GM23338 (cell line): ENCODE measurements at regions not wholly inside any gene's neighbourhood (a gene's known extent, or its start where the extent isn't known, plus 50 kb on each side); places are given as distances from the start of the nearest gene placed in this dataset.

Experiments
- ATAC-seq: fragments of 200-7000 bp; cut with Tn5 transposase; 3 replicates; pipeline ENCODE4 v1.9.1; 2020
- DNase-seq: peaks from one replicate; pipeline ENCODE4 v3.0.0-alpha.2; 2015; ENCODE audit warnings: low spot score
- H2AFZ ChIP-seq: fragments of 200-600 bp; sonication (generic); 2 replicates; pipeline ENCODE4 v1.8.0; 2016; ENCODE audit warnings: antibody characterized with exemption, mild to moderate bottlenecking, moderate library complexity
- H3F3A ChIP-seq: fragments of 200-600 bp; sonication (generic); replicated peaks from 2 replicates; pipeline ENCODE4 v1.8.0; 2017; ENCODE audit warnings: antibody characterized with exemption, mixed run types, low read depth
- H3K27ac ChIP-seq: fragments of 200-600 bp; sonication (generic); 2 replicates; pipeline ENCODE4 v1.6.1; 2016; ENCODE audit warnings: low read depth
- H3K27me3 ChIP-seq: fragments of 200-600 bp; sonication (generic); 2 replicates; pipeline ENCODE4 v1.8.0; 2016; ENCODE audit warnings: mild to moderate bottlenecking, mixed run types, moderate library complexity; ENCODE audit not compliant: insufficient read depth
- H3K36me3 ChIP-seq: fragments of 200-600 bp; sonication (generic); 2 replicates; pipeline ENCODE4 v1.8.0; 2016; ENCODE audit warnings: mild to moderate bottlenecking; ENCODE audit not compliant: insufficient read depth
- H3K4me1 ChIP-seq: fragments of 200-600 bp; sonication (generic); 2 replicates; pipeline ENCODE4 v1.8.0; 2016; ENCODE audit warnings: mild to moderate bottlenecking, moderate library complexity; ENCODE audit not compliant: insufficient read depth
- H3K4me2 ChIP-seq: fragments of 200-600 bp; sonication (generic); 2 replicates; pipeline ENCODE4 v1.7.1; 2017; ENCODE audit warnings: mixed run types
- H3K4me3 ChIP-seq: fragments of 200-600 bp; sonication (generic); 2 replicates; pipeline ENCODE4 v1.6.1; 2016; ENCODE audit warnings: mixed run types
- H3K79me2 ChIP-seq: fragments of 200-600 bp; sonication (generic); replicated peaks from 2 replicates; pipeline ENCODE4 v1.8.0; 2017; ENCODE audit warnings: mild to moderate bottlenecking; ENCODE audit not compliant: insufficient read depth
- H3K9me2 ChIP-seq: fragments of 200-600 bp; sonication (generic); 2 replicates; pipeline ENCODE4 v1.8.0; 2017; ENCODE audit not compliant: insufficient read depth
- H4K20me1 ChIP-seq: fragments of 200-600 bp; sonication (generic); replicated peaks from 2 replicates; pipeline ENCODE4 v1.8.0; 2017; ENCODE audit warnings: mild to moderate bottlenecking; ENCODE audit not compliant: insufficient read depth
- H3K27ac Mint-ChIP-seq: 2 replicates; pipeline ENCODE4 v1.8.0; 2020; ENCODE audit warnings: inconsistent platforms, mild to moderate bottlenecking, moderate library complexity, mixed read lengths
- H3K27me3 Mint-ChIP-seq: 3 replicates; pipeline ENCODE4 v1.8.0; 2022; ENCODE audit warnings: low read depth, mild to moderate bottlenecking, moderate library complexity, mixed read lengths, inconsistent platforms; ENCODE audit not compliant: insufficient read depth, poor library complexity
- H3K36me3 Mint-ChIP-seq: 3 replicates; pipeline ENCODE4 v1.8.0; 2021; ENCODE audit warnings: low read depth, mild to moderate bottlenecking, inconsistent platforms, moderate library complexity, mixed read lengths
- H3K4me1 Mint-ChIP-seq: 3 replicates; pipeline ENCODE4 v1.8.0; 2020; ENCODE audit warnings: mild to moderate bottlenecking, inconsistent platforms, mixed read lengths
- H3K4me3 Mint-ChIP-seq: 3 replicates; pipeline ENCODE4 v1.8.0; 2021; ENCODE audit warnings: moderate library complexity, mild to moderate bottlenecking, inconsistent platforms, mixed read lengths
- H3K9me3 Mint-ChIP-seq: 3 replicates; pipeline ENCODE4 v1.8.0; 2020; ENCODE audit warnings: moderate library complexity, mild to moderate bottlenecking, inconsistent platforms, mixed read lengths
- ETS1 ChIP-seq: IDR thresholded peaks from 2 replicates; pipeline ENCODE4 v1.6.1; 2016; ENCODE audit warnings: antibody characterized with exemption
- EZH2 ChIP-seq: fragments of 200-600 bp; sonication (generic); IDR thresholded peaks from one replicate; pipeline ENCODE4 v1.8.0; 2017; ENCODE audit warnings: antibody characterized with exemption, mild to moderate bottlenecking, low read depth; ENCODE audit not compliant: unreplicated experiment
- JUNB ChIP-seq: IDR thresholded peaks from one replicate; pipeline ENCODE4 v1.6.1; 2016; ENCODE audit warnings: antibody characterized with exemption; ENCODE audit not compliant: unreplicated experiment
- NANOG ChIP-seq: IDR thresholded peaks from 2 replicates; pipeline ENCODE4 v1.6.1; 2016; ENCODE audit warnings: antibody characterized with exemption, borderline replicate concordance
- STAT1 ChIP-seq: IDR thresholded peaks from one replicate; pipeline ENCODE4 v1.6.1; 2016; ENCODE audit warnings: antibody characterized with exemption; ENCODE audit not compliant: unreplicated experiment
- ZNF114 ChIP-seq: fragments of 250-450 bp; sonication (Bioruptor Pico); IDR thresholded peaks from 2 replicates; pipeline ENCODE4 v1.5.0; 2020; ENCODE audit warnings: mild to moderate bottlenecking, moderate library complexity
- ZNF331 ChIP-seq: fragments of 250-450 bp; sonication (Bioruptor Pico); IDR thresholded peaks from 2 replicates; pipeline ENCODE4 v1.5.0; 2020; ENCODE audit warnings: low read depth, mild to moderate bottlenecking, moderate library complexity
- ZNF462 ChIP-seq: fragments of 250-450 bp; sonication (Bioruptor Pico); IDR thresholded peaks from 2 replicates; pipeline ENCODE4 v1.5.0; 2020; ENCODE audit warnings: mild to moderate bottlenecking, moderate library complexity

GRCh38 chrX:140933016-140933415 is 69.4 kb upstream of the SPANXB1 start (continued):
- TF ChIP-seq ZNF462 (no peak), NANOG (no peak), ETS1 (no peak)

- ATAC-seq, result no peak
- Histone ChIP-seq H2AFZ (no peak overlapping the region), H3K36me3 (no peaks in the 10 kb centered on the region), H3F3A (no peaks in the 10 kb centered on the region), H3K79me2 (no peaks in the 10 kb centered on the region), H4K20me1 (no peaks in the 10 kb centered on the region), H3K9me2 (no peaks in the 10 kb centered on the region), H3K27ac (no peak overlapping the region), H3K4me1 (no peaks in the 10 kb centered on the region), H3K4me3 (no peak overlapping the region), H3K27me3 (no peaks in the 10 kb centered on the region), H3K4me2 (no peak overlapping the region)
- Mint-ChIP-seq H3K36me3 (peaks cover 4% of the 10 kb centered on the region; the same call in 2 of the 3 replicates), H3K4me3 (no peak overlapping the region), H3K27me3 (no peaks in the 10 kb centered on the region), H3K27ac (no peak overlapping the region), H3K9me3 (peaks cover 6% of the 10 kb centered on the region), H3K4me1 (no peaks in the 10 kb centered on the region; the same call in 2 of the 3 replicates)
- DNase-seq, result no peak
- TF ChIP-seq JUNB (no peak), ZNF331 (CRISPR knock-in tag) (no peak), STAT1 (no peak), ZNF462 (no peak), NANOG (no peak), ZNF114 (CRISPR knock-in tag) (no peak), EZH2 (no peak)
Measured at GRCh38 chrX:140933874-140934655, 68.3 kb upstream of the SPANXB1 start.
